HK-2 (cell line): ENCODE measurements at regions not wholly inside any gene's neighbourhood (a gene's known extent, or its start where the extent isn't known, plus 50 kb on each side); places are given as distances from the start of the nearest gene placed in this dataset.
A peak's percentile ranks its signal among the peaks of the same experiment; 100 is the strongest.

Experiments
- DNase-seq: peaks from one replicate; pipeline ENCODE4 v3.0.0-alpha.2; 2018; ENCODE audit not compliant: unreplicated experiment

DNA sequence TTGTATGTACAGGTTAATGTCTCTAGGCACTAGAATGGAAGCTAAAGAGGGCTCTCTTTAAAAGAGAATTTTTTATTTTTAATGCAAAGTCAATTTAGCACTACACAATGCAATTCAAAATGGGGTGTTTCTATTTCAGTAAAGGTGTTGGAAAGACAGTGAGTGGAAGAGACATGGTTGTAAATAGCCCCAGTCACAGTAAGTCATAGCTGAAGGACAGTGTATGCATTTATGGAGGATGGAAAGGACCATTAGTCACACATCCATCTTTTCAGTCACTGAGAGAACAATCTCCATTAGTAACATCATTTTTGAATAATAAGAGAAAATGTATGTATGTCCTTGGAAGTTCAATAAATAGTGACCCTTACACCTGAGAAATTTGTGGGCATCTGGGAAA is 148.0 kb downstream of the PDHA2 start:
- DNase-seq: no peak

DNA sequence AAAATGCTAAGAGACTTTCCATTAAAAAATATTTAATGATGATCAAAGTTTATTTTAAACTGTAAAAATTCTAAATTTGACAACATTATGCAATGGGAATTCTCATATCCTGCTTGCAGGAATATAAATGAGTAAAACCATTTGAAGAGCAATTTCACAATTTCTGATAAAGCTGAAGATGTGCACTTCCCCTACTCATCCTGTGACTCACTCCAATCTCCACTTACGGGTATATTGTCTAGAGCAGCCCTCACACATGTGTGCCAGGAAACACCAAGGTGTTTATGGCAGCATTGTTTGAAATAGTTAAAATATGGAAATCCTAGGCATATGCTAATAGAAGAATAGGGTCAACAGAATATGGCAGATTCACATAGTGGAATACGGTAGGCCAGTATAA is 158.4 kb downstream of the PDHA2 start:
- DNase-seq: no peak

DNA sequence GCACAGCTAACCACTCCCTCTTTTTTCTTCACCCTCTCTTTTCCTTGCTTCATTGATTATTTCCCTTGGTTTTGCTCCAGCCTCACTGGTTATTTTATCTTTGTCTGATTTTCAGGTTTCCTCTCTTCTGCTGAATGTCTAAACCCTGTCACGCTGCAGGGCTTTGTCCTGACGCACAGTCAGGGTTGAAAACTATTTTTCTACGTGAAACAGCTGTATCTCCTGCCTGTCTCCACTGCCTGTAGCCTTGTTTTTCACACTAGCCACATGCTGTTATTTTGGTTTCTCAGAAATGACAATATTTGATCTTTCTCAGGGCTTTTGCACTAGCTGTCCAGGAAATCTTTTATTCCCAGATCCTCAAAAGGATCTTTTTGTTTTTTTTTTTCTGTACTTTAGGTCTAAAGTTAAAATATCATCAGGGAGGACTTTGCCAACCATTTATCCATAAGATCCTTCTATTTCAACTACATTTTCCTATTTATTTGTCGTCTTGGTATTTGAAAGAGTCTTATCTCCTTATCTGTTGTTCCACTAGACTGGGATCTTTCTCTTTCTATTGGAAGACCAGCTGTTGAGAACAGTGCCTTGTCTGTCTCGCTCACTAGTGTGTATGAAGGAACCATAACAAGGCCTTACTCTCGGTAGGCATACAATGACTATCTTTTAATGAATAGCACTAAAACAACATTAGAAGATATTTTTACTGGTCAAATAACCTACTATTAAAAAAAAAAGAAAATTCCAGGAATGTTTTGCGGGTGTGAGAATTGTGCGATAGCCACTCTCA is 164.3 kb downstream of the PDHA2 start:
- DNase-seq: no peak

DNA sequence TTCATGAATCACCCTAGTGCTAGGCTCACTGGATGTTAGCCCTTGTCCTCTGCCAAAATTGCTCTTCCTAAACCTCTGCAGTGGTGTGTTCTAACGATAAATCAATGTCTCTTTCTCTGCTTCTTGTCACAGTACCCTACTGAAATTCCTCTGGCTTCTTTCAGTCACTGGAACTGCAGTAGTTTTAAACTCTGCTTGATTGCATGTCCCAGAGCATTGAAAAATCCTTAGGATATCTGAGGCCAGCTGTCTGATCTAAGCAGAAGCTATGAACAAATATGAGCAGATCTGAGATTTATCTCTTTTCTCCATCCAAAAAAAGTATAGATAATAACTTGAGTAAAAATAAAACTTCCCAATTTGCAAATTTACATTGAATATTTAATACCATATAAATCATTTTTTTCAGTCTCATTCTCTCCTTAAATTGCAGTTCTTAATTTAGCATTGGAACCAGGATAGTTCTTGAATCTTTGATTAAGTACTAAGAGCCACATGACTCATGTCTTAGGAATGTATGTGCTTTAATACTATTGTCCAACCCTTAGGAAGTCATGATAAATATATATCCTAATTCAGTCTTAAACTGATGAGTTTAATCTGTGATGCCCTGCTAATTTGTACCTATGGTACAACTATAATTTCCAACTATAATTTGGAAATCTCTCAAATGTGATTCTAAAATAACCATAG is 169.7 kb downstream of the PDHA2 start:
- DNase-seq: no peak

DNA sequence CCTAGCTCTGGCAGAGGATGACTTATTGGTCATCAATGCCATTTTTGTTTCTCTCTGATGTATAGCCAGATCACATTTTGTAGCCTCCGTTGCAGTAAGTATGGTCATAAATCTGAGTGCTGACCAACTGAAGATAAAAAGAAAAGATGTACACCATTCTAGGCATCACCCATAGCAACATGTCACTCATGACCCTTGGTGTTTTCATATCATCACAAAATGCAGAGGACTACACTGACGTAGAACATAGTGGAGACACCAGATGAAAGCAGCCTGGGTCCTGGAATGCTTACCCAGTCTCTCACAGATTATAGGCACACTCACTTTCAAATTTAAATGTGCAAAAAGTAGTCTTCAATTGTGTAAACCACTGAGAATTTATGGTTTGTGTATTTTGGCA is 172.8 kb downstream of the PDHA2 start:
- DNase-seq: no peak

DNA sequence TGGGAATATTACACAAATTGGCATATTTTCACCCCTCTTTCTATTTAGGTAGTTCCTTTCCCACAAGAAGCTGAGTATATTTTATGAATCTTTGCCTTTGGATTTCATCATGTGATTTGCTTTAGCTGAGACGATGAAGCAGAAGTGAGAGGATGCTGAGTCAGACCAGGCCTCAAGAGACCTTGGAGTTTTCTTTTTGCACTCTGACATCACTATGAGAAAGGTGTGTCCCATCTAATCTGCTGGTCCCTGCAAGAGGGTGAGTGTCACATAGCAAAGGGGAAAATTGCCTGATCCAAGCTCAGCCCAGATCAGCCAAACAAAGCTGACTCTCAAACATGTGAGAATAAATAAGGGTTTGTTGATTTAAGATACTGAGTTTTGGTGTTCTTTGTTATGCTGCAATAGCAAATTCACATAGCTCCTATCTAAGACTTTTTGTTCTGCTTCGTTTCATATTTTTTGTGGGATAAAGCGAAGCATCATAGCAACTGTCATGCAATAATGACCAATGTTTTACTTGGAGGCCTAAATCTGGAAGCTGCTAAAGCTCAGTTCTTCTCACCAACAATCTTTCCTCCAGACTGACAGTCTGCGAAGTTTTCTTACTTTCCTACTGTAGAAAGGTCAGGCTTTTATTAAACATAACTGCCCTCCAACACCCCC is 176.9 kb downstream of the PDHA2 start:
- DNase-seq: peak; percentile 4

DNA sequence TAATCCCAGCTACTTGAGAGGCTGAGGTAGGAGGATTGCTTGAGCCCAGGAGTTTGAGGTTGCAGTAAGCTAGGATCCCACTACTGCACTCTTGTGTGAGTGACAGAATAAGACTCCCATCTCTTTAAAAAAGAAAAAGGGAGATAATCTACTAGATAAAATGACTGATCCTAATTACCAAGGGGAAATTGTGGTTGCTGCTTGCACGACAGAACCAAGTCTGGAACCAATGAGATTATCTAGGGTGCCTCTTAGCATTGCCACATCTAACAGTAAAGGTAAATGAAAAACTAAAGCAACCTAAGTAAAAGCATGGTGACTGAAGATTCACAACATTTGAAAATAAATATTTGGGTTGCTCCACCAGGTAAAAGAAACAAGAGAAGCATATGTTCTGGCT is 185.1 kb downstream of the PDHA2 start:
- DNase-seq: no peak

DNA sequence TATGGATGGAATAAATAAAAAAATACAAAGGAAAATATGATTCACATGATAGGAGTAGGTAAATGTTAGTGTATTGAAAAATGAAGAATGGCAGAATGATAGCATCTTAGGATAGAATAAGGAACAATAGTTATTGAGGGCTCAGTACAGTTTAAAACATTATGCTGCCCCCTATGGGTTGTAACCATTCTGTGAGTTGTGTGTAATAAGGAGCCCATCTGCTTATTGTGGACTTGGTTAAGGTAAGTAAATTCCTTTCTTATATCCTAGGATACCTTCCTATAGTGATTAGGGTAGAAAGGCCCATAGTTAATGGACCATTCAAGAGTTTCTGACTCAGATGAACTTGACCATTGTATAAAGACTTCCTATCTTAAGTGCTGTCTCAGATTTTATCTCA is 195.8 kb downstream of the PDHA2 start:
- no peak for DNase-seq

DNA sequence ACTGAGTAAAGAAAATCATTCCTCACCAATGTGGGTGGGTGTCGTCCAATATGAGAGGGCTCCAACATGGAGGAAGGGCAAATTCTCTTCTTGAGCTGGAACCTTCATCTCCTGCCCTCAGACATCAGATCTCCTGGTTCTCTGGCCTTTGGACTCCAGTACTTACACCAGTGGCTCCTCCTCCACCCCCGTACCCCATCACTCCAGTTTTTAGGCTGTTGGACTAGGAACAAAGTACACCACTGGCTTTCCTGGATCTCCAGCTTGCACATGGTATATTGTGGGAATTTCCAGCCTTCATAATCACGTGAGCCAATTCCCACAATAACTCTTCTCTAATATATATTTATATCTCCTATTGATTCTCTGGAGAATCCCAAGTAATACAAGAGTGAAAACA is 196.9 kb downstream of the PDHA2 start:
- no peak for DNase-seq

DNA sequence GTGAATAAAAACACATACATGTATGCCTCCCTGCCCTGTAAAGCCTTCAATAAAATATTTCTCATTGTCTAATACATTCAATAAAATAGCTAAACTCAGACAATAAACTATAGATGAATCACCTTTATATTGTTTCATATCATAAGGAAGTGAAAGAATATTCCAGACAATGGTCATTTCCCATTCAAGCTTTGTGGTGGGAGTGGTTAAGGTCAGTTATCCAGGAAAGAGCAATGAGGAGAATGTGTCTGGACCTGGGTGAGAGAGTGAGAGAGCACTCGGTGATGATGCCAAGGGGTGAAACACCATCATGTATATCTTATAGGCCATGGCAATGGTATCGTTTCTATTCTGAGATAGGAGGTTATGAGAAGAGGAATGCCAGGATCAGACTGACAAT is 197.8 kb downstream of the PDHA2 start:
- no peak for DNase-seq

DNA sequence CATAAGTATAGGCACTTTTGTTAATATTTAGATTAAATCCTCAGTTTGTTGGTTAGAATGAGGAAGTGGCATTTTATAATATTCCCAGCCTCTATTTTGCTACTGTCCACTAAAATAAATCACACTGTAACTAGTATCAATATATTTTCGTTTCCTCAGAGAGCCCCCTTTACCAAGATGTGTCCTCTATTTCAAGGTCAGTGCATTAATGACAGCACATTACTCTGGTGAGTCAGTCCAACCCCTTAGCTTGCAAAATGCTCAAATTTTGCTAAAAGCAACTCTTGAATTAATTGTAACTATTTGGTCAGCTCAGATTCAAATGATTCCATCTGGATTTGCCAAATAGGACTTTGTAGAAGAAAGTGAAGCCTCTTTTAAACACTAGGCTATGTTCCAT is 199.3 kb downstream of the PDHA2 start:
- DNase-seq: no peak

DNA sequence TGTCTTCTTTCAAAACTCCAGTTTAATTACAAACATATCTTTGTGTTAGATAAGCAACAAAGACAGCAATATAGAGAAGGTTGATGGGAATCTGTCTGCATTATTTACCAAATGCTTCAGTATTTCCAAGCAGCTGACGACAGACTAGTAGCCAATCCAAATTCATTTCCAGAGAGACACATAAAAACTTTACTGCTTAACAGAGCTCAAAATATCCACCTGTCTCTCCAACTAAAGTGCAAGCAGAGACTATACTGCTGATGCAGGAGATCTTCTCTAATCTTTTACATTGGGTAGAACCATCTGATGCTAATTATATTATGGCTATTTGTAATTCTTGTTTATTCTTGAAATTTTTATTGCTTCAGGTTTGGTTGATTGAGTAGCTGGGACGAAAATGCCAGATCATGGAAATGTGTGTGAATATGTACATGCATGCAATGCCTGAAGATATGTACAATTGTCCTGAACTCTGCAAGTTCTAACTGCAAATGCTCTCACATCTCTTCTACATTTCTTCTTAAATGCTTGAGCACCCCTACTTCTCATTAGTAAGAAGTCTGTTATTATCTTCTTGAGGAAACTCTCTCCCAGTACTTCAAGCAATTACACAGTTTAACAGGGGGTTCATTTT is 200.0 kb downstream of the PDHA2 start:
- DNase-seq: no peak

DNA sequence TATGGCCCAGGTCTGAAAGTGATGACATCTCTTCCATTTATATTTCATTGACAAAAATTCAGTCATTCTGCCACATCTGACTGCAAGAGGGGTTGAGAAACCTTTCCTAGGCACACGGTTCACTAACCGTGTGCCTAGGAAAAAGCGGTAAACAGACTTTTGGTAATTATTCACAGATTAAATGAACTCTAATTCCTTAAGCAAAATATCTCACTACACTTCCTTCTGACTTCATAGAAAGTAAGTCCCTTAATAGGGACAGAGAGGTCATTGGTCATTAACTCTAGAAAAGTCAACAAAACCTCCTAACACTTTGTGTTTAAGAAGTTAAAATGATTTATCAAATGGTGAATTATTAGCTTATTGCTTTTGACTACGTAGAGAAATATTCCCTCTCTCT is 205.1 kb downstream of the PDHA2 start:
- DNase-seq: no peak

DNA sequence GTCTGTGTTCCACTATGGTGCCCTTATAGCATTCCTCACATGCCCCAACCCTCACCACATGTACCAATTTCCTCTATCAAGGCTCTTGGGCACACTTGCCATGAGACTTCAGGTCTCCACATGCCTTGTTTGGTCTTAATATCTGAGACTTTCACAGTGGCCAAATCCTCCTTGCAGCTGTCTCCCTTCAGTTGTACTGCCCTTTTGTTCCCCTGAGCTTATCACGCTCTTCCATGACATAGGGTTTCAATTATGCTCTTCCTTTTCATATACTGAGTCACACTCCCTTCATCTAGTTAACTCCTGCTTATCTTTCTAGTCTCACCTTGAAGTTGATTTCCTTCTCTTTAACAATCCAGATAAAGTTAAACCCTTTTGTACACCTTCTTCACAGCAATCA is 212.9 kb downstream of the PDHA2 start:
- DNase-seq: no peak

DNA sequence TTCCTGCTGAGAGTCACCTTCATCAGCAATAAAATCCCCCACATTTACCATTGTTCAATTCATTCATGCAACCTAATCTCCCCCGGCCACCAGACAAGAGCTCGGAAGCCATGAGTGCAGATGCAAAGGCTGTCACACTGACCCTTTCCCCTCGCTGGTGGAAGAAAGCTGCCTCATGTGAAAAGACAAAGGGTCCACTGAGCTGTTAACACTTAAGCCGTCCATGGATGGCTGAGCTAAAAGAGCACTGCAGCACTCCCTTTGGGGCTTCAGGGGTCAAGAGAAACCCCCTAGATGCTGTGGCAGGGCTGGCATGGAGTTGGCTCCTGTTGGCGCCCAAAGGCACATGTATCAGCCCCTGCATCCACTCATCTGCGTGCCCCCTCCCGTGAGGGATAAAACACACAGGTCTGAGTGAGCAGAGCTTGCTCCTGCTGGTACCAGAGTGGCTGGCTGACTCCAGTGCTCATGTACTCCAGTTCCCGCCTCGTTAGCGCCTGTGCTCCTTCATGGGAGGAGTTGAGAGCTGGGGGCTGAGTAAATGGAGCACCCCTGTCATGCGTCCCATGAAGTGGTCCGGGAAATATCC is 216.5 kb downstream of the PDHA2 start:
- DNase-seq: no peak

DNA sequence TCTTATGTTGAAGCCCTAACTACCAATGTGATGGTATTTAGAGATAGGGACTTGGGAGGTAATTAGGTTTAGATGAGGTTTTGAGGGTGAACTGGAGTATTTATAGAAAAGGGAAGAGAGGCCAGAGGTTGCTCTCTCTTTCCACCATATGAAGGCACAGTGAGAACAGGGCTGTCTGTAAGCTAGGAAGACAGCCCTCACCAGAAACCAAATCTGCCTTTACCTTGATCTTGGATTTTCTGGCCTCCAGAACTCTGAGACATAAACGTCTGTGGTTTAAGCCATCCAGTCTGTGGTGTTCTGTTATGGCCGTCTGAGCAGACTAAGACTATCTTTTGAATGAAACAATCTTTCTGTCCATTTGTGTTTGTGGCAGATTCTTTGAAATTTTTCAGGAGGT is 223.7 kb downstream of the PDHA2 start:
- DNase-seq: no peak

DNA sequence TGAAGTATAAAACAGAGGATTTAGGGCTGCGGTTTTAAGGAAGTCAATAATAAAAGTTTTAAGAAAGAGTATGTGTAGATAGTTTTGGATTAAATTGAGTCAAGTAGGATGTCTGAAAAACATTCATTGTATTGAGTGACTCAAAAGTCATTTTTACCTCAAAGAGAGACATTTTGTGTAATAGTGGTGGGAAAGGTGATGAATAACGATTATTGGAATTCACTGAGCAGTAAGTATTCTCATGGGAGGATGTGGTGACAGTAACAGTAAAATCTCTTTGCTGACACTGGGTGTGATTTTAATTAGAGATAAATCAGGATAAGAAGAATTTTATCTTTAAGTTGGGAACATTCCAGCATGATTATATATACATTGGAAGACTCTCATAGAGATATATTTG is 233.6 kb downstream of the PDHA2 start:
- DNase-seq: no peak

DNA sequence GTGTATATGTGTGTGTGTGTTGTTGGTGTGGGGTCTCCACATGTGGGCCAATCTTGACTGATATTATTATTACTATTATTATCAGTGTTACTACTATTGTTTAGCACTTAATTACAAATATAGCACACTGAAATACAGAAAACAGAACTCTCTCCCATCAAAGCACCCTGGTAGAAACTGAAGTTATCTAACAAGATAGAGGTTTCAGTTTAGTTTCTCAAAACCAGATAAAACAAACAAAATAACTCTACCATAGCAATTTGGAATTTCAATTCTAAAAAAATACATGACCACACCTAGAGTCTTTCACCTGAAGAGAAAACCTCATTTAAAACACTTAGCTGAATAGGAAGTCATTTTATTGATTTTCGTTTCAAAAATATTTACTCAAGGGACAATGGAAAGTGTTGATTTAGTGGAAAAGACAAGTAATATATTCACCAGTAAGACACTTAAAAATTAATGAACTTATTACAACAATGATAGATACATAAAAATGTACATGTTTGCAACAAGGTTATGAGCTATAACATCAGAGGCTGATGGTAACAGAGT is 252.3 kb downstream of the PDHA2 start:
- DNase-seq: no peak

DNA sequence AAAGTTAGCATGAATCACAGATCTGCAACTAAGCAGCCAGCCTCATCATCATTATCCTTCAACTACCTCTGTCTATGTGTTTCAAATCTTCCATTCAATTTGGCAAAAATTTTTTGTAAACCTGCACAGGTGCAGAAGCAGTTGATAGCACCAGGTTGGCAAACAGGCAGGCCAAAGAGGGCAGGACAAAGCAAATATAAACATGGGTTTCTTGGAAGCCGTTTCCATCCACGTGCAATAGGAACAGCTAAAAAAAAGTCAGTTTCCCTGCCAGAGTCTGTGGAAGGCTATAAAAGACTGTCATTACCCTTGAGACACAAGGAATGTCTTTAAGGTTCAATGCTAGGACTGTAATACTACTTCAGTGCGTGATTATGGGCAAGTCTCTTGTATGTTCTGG is 253.2 kb downstream of the PDHA2 start:
- no peak for DNase-seq

DNA sequence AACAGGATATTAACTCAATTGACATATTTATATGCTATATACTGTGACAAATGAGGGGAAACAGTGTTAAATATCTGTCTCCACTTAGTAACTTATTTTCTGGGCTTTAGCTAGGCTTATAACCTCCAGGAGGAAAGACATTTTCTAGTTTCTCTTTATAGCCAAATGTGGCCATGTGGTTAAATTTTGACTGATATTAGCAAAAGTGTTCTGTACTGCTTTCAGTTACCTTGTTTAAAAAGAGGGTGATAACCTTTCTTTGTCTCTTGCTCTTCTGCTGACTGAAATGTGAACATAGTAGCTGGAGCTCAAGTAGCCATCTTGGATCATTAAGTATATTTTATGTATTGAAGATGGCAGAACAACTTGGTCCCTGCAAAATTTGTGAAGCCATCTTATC is 253.7 kb downstream of the PDHA2 start:
- no peak for DNase-seq

DNA sequence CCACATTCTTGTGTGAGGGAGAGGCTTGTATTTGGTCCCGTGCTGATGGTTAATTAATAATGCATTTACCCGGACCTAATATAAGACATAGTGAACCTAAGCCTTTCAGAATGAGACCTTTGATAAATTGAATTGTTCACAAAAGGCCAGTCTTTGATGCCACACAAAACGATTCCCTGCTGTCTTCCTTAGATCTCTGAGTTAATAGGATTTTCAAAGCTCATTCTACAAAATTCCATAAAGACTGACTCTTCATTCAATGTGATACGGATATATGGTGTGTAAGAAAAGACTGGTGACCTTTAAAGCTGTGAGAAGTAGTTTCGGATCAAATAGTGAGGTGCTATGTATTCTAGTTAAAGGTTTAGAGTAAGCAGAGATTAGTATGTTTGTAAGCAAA is 254.3 kb downstream of the PDHA2 start:
- DNase-seq: no peak

DNA sequence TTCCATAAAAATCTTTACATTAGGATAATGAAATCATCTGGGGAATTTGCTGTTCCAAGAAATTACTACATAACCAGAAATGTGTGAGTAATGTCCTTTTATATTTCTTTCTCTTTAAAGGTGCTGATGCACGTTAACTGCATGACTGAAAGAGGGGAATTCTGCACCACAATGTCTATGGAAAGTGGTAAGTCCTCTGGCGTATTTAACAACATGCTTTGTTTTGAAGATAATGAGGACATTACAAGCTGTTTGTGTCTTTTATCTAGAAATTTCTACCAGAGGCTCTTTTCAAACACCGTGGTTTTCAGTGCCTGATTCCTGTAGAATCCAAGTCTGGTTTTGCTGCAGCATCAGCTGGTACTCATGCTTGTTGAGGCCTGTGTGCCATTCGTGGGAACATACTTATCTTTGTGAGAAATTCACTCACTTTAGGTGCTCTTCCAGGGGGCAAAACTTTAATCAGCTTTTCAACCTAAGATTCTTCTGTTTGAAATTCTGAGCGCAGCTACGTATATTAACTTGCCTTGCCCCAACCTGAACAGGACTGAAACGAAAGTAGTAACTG is 257.2 kb downstream of the PDHA2 start:
- DNase-seq: no peak
